KOPT-K1 (cell line): ENCODE measurements at regions not wholly inside any gene's neighbourhood (a gene's known extent, or its start where the extent isn't known, plus 50 kb on each side); places are given as distances from the start of the nearest gene placed in this dataset.
"Not testable (repeated sequence)": the region's sequence is repeated elsewhere in the genome, so short reads cannot be mapped to it uniquely, and the experiment has no call there.

ENCODE experiments used
- H3K27ac ChIP-seq: fragments of 200-600 bp; sonication (generic); 2 replicates; pipeline ENCODE4 v1.5.1; 2016; ENCODE audit warnings: antibody characterized with exemption, mild to moderate bottlenecking, low read depth, low read length; ENCODE audit not compliant: poor library complexity, severe bottlenecking
- H3K36me3 ChIP-seq: fragments of 200-600 bp; sonication (generic); 2 replicates; pipeline ENCODE4 v1.5.1; 2017; ENCODE audit warnings: antibody characterized with exemption, mild to moderate bottlenecking, low read length, moderate library complexity; ENCODE audit not compliant: insufficient read depth
- H3K9me3 ChIP-seq: fragments of 200-600 bp; sonication (generic); 2 replicates; pipeline ENCODE4 v1.5.1; 2017; ENCODE audit warnings: antibody characterized with exemption, low read length, mild to moderate bottlenecking; ENCODE audit not compliant: insufficient read depth, poor library complexity, severe bottlenecking

DNA sequence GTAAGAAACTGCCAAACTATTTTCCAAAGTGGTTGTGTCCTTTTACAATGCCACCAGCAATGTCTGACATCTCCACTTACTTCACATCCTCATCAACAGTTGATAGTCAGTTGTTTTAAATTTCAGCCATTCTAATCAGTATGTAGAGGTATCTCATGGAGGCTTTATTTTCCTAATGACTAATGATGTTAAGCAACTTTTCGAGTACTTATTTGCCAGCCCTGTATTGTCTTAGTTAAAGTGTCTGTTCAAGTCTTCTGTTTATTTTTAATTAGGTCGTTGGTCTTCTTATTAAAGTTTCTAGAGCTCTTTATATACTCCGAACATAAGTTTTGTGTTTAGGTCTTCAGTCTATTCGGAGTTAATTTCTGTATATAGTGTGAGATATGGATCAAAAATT lies 54.9 kb upstream of the NBPF12 start:
- not testable (repeated sequence) for H3K27ac ChIP-seq, H3K9me3 ChIP-seq

GRCh38 chr1:146881096-146881495 lies 57.0 kb upstream of the NBPF12 start:
- H3K27ac ChIP-seq, H3K36me3 ChIP-seq, H3K9me3 ChIP-seq: not testable (repeated sequence)

More for the DNA sequence above, 54.9 kb upstream of the NBPF12 start:
- not testable (repeated sequence) for H3K36me3 ChIP-seq

DNA sequence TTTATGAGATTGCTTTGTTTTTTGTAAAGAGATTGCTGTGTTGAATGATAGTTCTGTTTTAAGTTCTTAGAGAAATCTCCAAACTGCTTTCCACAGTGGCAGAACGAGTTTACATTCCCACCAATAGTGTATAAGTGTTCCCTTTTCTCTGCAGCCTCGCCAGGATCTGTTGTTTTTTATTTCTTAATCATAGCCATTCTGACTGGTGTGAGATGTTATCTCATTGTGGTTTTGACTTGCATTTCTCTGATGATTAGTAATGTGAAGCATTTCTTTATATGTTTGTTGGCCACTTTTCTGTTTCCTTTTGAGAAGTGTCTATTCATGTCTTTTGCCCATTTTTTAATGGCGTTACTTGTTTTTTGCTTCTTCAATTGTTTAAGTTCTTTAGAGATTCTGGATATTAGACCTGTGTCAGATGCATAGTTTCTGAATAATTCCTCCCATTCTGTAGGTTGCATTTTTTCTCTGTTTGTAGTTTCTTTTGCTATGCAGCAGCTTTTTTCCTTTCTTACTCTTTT lies 74.3 kb upstream of the NBPF12 start:
- H3K36me3 ChIP-seq, H3K9me3 ChIP-seq, H3K27ac ChIP-seq: not testable (repeated sequence)

GRCh38 chr1:146853147-146853546 lies 85.0 kb upstream of the NBPF12 start:
- H3K27ac ChIP-seq, H3K36me3 ChIP-seq, H3K9me3 ChIP-seq: not testable (repeated sequence)

DNA sequence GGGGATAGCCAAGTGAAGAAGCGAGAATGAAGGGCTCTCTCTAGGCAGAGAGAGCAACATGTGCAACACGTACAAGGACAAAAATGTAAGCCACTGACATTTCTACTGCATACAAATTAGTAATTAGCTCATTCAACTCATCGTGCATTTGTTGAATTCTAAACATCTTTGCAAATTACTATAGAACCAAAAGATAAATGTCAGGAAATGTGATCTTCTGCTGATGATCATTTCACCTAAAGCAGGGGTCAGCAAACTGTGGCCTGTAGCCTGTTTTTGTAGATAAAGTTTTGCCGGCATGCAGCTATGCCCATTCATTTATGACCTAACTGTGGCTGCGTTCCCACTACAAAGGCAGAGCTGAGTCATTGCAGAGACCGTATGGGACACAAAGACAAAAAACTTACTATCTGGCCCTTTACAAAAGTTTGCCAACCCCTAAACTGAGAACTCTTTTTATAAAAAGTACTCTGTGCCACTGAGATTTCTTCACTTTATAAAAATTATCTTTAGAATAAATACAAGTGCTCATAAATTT lies 87.7 kb upstream of the NBPF12 start:
- H3K9me3 ChIP-seq, H3K27ac ChIP-seq, H3K36me3 ChIP-seq: not testable (repeated sequence)

DNA sequence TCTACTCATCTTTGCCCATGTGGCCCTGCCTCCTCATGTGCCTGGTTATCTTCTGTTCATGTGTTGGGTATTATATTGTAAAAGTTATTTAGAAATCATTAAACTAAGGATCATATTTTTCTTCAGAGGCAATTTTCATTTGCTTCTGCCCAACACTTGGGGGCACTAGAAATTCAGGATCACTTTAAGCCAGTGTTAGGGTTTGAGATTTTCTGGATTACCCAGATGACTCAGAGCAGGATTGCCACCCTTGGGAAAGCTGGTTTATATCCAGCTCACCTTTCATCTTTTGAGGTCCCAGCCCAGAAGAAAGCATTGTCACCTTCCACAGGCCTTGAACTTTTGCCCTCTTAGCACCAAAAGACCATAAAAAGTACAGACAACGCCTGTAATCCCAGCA lies 99.4 kb upstream of the NBPF12 start:
- not testable (repeated sequence) for H3K9me3 ChIP-seq, H3K36me3 ChIP-seq, H3K27ac ChIP-seq

GRCh38 chr1:146826957-146827356 lies 111.2 kb upstream of the NBPF12 start:
- not testable (repeated sequence) for H3K27ac ChIP-seq, H3K9me3 ChIP-seq, H3K36me3 ChIP-seq

- H3K27ac ChIP-seq, H3K9me3 ChIP-seq, H3K36me3 ChIP-seq: not testable (repeated sequence)
Measured at GRCh38 chr1:146794236-146794635, 143.9 kb upstream of the NBPF12 start.

DNA sequence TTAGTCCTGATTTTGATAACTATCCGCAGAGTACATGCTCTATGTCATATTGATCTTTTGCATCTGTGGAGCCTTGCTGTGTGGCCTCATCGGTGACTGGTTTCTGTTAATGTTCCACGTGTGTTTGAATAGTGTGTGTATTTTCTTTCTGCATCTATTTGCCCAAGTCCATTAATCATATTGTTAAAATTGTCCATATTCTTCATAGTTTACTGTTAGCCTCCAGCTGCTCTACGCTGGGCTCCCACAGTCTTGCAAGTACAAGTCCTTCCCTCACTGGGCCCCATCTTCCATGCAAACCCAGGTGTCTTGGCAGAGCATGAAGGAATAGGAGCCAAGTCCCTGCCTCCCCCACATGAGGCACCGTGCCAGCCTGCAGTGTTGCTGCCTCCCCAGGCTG lies 145.4 kb upstream of the NBPF12 start:
- not testable (repeated sequence) for H3K9me3 ChIP-seq, H3K27ac ChIP-seq, H3K36me3 ChIP-seq

GRCh38 chr1:146784212-146784940 lies 153.7 kb upstream of the NBPF12 start:
- H3K27ac ChIP-seq, H3K36me3 ChIP-seq, H3K9me3 ChIP-seq: not testable (repeated sequence)

- H3K36me3 ChIP-seq, H3K27ac ChIP-seq, H3K9me3 ChIP-seq: not testable (repeated sequence)
Measured at GRCh38 chr1:146781235-146781634, 156.9 kb upstream of the NBPF12 start.

DNA sequence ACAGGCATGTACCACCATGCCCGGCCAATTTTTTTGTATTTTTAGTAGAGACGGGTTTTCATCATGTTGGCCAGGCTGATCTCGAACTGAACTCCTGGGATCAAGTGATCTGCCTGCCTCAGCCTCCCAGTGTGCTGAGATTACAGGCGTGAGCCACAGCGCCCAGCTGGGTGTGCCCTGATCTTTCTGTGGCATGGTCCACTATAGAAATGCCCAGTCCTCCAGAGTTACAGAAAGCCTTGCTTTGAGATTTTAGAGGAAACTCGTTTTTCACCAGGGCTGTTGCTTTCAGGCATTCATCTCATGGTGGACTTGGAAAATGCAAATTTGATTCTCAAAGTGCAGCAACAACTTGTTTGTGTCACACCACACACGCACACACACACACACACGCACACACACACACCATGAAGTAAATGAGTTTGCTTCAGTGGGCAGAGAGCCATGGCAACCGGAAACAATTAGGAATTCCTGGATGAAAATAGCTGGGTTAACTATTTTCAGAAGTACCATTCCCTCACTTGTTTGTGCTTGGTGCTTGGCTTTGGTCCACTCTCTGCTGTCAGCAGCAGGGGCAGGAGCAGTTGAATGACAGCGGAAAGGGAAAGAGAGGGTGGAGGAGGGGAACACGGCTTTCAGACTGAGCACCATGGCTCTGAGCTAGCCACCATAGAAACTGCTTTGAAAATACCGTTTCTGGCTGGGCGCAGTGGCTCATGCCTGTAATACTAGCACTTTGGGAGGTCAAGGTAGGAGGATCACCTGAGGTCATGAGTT lies 160.1 kb upstream of the NBPF12 start:
- H3K9me3 ChIP-seq, H3K27ac ChIP-seq, H3K36me3 ChIP-seq: not testable (repeated sequence)

GRCh38 chr1:146774988-146775387 lies 163.1 kb upstream of the NBPF12 start:
- H3K36me3 ChIP-seq, H3K27ac ChIP-seq, H3K9me3 ChIP-seq: not testable (repeated sequence)

- H3K27ac ChIP-seq, H3K9me3 ChIP-seq, H3K36me3 ChIP-seq: not testable (repeated sequence)
Measured at GRCh38 chr1:146774271-146774670, 163.9 kb upstream of the NBPF12 start.

GRCh38 chr1:146771409-146771808 lies 166.7 kb upstream of the NBPF12 start:
- not testable (repeated sequence) for H3K27ac ChIP-seq, H3K36me3 ChIP-seq, H3K9me3 ChIP-seq

- not testable (repeated sequence) for H3K9me3 ChIP-seq, H3K27ac ChIP-seq, H3K36me3 ChIP-seq
Measured at GRCh38 chr1:146770998-146771397, 167.1 kb upstream of the NBPF12 start.
